Thyroid gland (tissue), 4 donors: ENCODE measurements at regions not wholly inside any gene's neighbourhood (a gene's known extent, or its start where the extent isn't known, plus 50 kb on each side); places are given as distances from the start of the nearest gene placed in this dataset.

Experiments used
- CTCF ChIP-seq, 6 experiments: fragments of 200-600 bp in 3 of 6; fragments of 450-650 bp in 3 of 6; sonication (generic) in 3 of 6; IDR thresholded peaks; one replicate each; pipeline ENCODE4 v1.5.1; 2016 to 2019; ENCODE audit warnings: antibody characterized with exemption in 6 of 6, mild to moderate bottlenecking in 2 of 6, inconsistent platforms in 1 of 6, moderate library complexity in 1 of 6
- POLR2A ChIP-seq, 2 donors: fragments of 450-650 bp; IDR thresholded peaks; one replicate each; pipeline ENCODE4 v1.6.1; 2017; ENCODE audit warnings: antibody characterized with exemption in 2 of 2, mild to moderate bottlenecking in 2 of 2, moderate library complexity in 1 of 2

- TF ChIP-seq CTCF (IDR thresholded peaks at IDR 0.05) (no peak), POLR2A (IDR thresholded peaks at IDR 0.05) (no peak)
Measured at GRCh38 chr4:138804711-138805110, 210.9 kb upstream of the NOCT start.
